CD4-positive, alpha-beta T cell (primary cell): ENCODE measurements at regions not wholly inside any gene's neighbourhood (a gene's known extent, or its start where the extent isn't known, plus 50 kb on each side); places are given as distances from the start of the nearest gene placed in this dataset.

Source experiments
- ATAC-seq: fragments of 200-7000 bp; cut with Tn5 transposase; one replicate; pipeline ENCODE4 v1.10.0; 2022; ENCODE audit warnings: mild to moderate bottlenecking; ENCODE audit not compliant: poor library complexity
- CTCF ChIA-PET: fragments of 350-600 bp; sonication (Branson Sonifier 250); formaldehyde crosslinking; loops from one replicate; lab custom pipeline; 2021; ENCODE audit warnings: antibody characterized with exemption, inconsistent platforms; lab: Charles Lee
- POLR2A ChIA-PET: fragments of 350-600 bp; sonication (Branson Sonifier 250); formaldehyde crosslinking; loops from one replicate; lab custom pipeline; 2021; ENCODE audit warnings: antibody characterized with exemption, inconsistent platforms; lab: Charles Lee
- DNase-seq, 14 experiments: peaks; one replicate each; pipeline ENCODE4 v3.0.0-alpha.2; 2013 to 2020; ENCODE audit warnings: mixed read lengths in 2 of 14
- H3K27ac ChIP-seq, 2 donors: one replicate each; pipeline versions ENCODE4 v1.5.1 to v1.7.0; 2013; ENCODE audit warnings: low read length in 2 of 2, low read depth in 1 of 2, mild to moderate bottlenecking in 1 of 2
- H3K27me3 ChIP-seq, 2 experiments: 1 replicate in 1 of 2; 2 replicates in 1 of 2; pipeline versions ENCODE4 v1.6.1 to v1.7.0; 2013; ENCODE audit warnings: low read length in 2 of 2, control low read depth in 1 of 2, mild to moderate bottlenecking in 1 of 2, moderate library complexity in 1 of 2; ENCODE audit not compliant: insufficient read depth in 2 of 2, control insufficient read depth in 1 of 2
- H3K36me3 ChIP-seq: one replicate; pipeline ENCODE4 v1.6.1; 2013; ENCODE audit warnings: low read length, control low read depth; ENCODE audit not compliant: insufficient read depth
- H3K4me1 ChIP-seq: one replicate; pipeline ENCODE4 v1.6.1; 2013; ENCODE audit warnings: low read length, control low read depth; ENCODE audit not compliant: insufficient read depth
- H3K4me3 ChIP-seq: one replicate; pipeline ENCODE4 v1.5.1; 2013; ENCODE audit warnings: mild to moderate bottlenecking, low read length, moderate library complexity
- H3K9me3 ChIP-seq, 2 experiments: 1 replicate in 1 of 2; 2 replicates in 1 of 2; pipeline versions ENCODE4 v1.6.1 to v1.7.0; 2013; ENCODE audit warnings: low read length in 2 of 2, mild to moderate bottlenecking in 2 of 2, control low read depth in 1 of 2, moderate library complexity in 1 of 2; ENCODE audit not compliant: control insufficient read depth in 1 of 2, insufficient read depth in 1 of 2
- H3K27ac Mint-ChIP-seq: one replicate; pipeline ENCODE4 v1.8.0; 2020; ENCODE audit warnings: mixed read lengths
- H3K27me3 Mint-ChIP-seq: one replicate; pipeline ENCODE4 v1.8.0; 2021; ENCODE audit warnings: mixed read lengths
- H3K36me3 Mint-ChIP-seq: one replicate; pipeline ENCODE4 v1.8.0; 2021; ENCODE audit warnings: low read depth, mixed read lengths
- H3K4me1 Mint-ChIP-seq: one replicate; pipeline ENCODE4 v1.8.0; 2021; ENCODE audit warnings: low read depth, mixed read lengths
- H3K4me3 Mint-ChIP-seq: one replicate; pipeline ENCODE4 v1.8.0; 2020; ENCODE audit warnings: mild to moderate bottlenecking, mixed read lengths
- H3K9me3 Mint-ChIP-seq: one replicate; pipeline ENCODE4 v1.8.0; 2020; ENCODE audit warnings: mixed read lengths
- CTCF ChIP-seq: fragments of 200-600 bp; IDR thresholded peaks from one replicate; pipeline ENCODE4 v1.8.0; 2022; ENCODE audit warnings: antibody characterized with exemption, mild to moderate bottlenecking
- intact Hi-C, 2 experiments: fragments of 100-400 bp; cut with DNase I in 1 of 2; cut with micrococcal nuclease in 1 of 2; formaldehyde crosslinking; loops; one replicate each; pipeline versions ENCODE4 v1.15.1 to v1.9.0; 2023 to 2025; cut with DNase I, micrococcal nuclease

GRCh38 chr9:86722706-86723075 lies 224.6 kb downstream of the GAS1 start:
- no peaks in the 10 kb centered on the region for H3K4me1 ChIP-seq
- ChIA-PET POLR2A (no interaction called here), CTCF (no interaction called here)
- no peaks in the 10 kb centered on the region for H3K36me3 Mint-ChIP-seq
- H3K9me3 Mint-ChIP-seq: no peaks in the 10 kb centered on the region
- DNase-seq: no peak
- no peaks in the 10 kb centered on the region for H3K36me3 ChIP-seq
- ATAC-seq: no peak
- peaks cover 9% of the 10 kb centered on the region for H3K27me3 Mint-ChIP-seq
- no peaks in the 10 kb centered on the region for H3K9me3 ChIP-seq
- H3K27ac ChIP-seq: no peak overlapping the region
- no peak for TF ChIP-seq CTCF
- peaks cover 5% of the 10 kb centered on the region for H3K4me1 Mint-ChIP-seq
- no peak overlapping the region for H3K27ac Mint-ChIP-seq
- intact Hi-C loops: no loop called here
- H3K4me3 Mint-ChIP-seq: no peak overlapping the region
- H3K27me3 ChIP-seq: peaks cover 0 to 2% of the 10 kb centered on the region in 2 experiments
- no peak overlapping the region for H3K4me3 ChIP-seq

- POLR2A ChIA-PET: no interaction called here
- H3K36me3 Mint-ChIP-seq: no peaks in the 10 kb centered on the region
- DNase-seq: no peak
- H3K4me3 Mint-ChIP-seq: no peak overlapping the region
- no peak overlapping the region for H3K27ac Mint-ChIP-seq
- no peaks in the 10 kb centered on the region for H3K9me3 Mint-ChIP-seq
- Histone ChIP-seq H3K36me3 (no peaks in the 10 kb centered on the region), H3K27me3 (peaks cover 0 to 5% of the 10 kb centered on the region in 2 experiments), H3K9me3 (no peaks in the 10 kb centered on the region), H3K27ac (no peak overlapping the region), H3K4me3 (no peak overlapping the region), H3K4me1 (no peaks in the 10 kb centered on the region)
- no peak for TF ChIP-seq CTCF
- H3K27me3 Mint-ChIP-seq: peaks cover 15% of the 10 kb centered on the region
- no peak for ATAC-seq
- intact Hi-C loops: no loop called here
- peaks cover 5% of the 10 kb centered on the region for H3K4me1 Mint-ChIP-seq
- CTCF ChIA-PET: no interaction called here
Observed at GRCh38 chr9:86721843-86722705, 225.2 kb downstream of the GAS1 start.

GRCh38 chr9:86721226-86721781 lies 226.0 kb downstream of the GAS1 start:
- ChIA-PET CTCF (no interaction called here), POLR2A (no interaction called here)
- Histone ChIP-seq H3K36me3 (no peaks in the 10 kb centered on the region), H3K27ac (no peak overlapping the region), H3K4me1 (no peaks in the 10 kb centered on the region), H3K9me3 (no peaks in the 10 kb centered on the region), H3K27me3 (peaks cover 0 to 5% of the 10 kb centered on the region in 2 experiments), H3K4me3 (no peak overlapping the region)
- H3K36me3 Mint-ChIP-seq: no peaks in the 10 kb centered on the region
- TF ChIP-seq CTCF: no peak
- DNase-seq (no peak), ATAC-seq (no peak)
- H3K27ac Mint-ChIP-seq: no peak overlapping the region
- intact Hi-C loops: no loop called here
- H3K4me3 Mint-ChIP-seq: no peak overlapping the region
- peaks cover 5% of the 10 kb centered on the region for H3K4me1 Mint-ChIP-seq
- peaks cover 19% of the 10 kb centered on the region for H3K27me3 Mint-ChIP-seq
- H3K9me3 Mint-ChIP-seq: no peaks in the 10 kb centered on the region
